Suprapubic skin (tissue), 4 donors: ENCODE measurements at regions not wholly inside any gene's neighbourhood (a gene's known extent, or its start where the extent isn't known, plus 50 kb on each side); places are given as distances from the start of the nearest gene placed in this dataset.

Experiments
- CTCF ChIP-seq, 2 donors: fragments of 200-600 bp in 1 of 2; fragments of 450-650 bp in 1 of 2; sonication (generic) in 1 of 2; IDR thresholded peaks; one replicate each; pipeline ENCODE4 v1.5.1; 2016 to 2019; ENCODE audit warnings: antibody characterized with exemption in 2 of 2, mild to moderate bottlenecking in 1 of 2, moderate library complexity in 1 of 2
- EP300 ChIP-seq: sonication (generic); formaldehyde crosslinking; IDR thresholded peaks from one replicate; pipeline ENCODE4 v1.6.1; 2017; ENCODE audit warnings: antibody characterized with exemption
- POLR2A ChIP-seq, 2 donors: fragments of 450-650 bp; IDR thresholded peaks; one replicate each; pipeline ENCODE4 v1.6.1; 2017; ENCODE audit warnings: antibody characterized with exemption in 2 of 2, mild to moderate bottlenecking in 2 of 2, moderate library complexity in 2 of 2
- POLR2AphosphoS5 ChIP-seq, 3 donors: sonication (generic); formaldehyde crosslinking; IDR thresholded peaks; one replicate each; pipeline ENCODE4 v1.6.1; 2017; ENCODE audit warnings: antibody characterized with exemption in 3 of 3

GRCh38 chr5:73272351-73272750 lies 99.4 kb downstream of the TMEM174 start:
- TF ChIP-seq EP300 = no peak
- no peak for TF ChIP-seq CTCF (IDR thresholded peaks at IDR 0.05)
- no peak for TF ChIP-seq POLR2A (IDR thresholded peaks at IDR 0.05)
- TF ChIP-seq POLR2AphosphoS5 (IDR thresholded peaks at IDR 0.05) = no peak
